Activated T-helper 1 cell treated with anti-CD3 and anti-CD28 coated beads, Interleukin-12 subunit alpha, Interleukin-12 subunit beta, Interleukin-2, Interleukin-4 antibody, amounts not matched to agents 30 ng/mL and 10 ng/mL and 1 ng/mL, durations not matched to agents 14 hours and 24 hours and 36 hours (primary cell): ENCODE measurements at regions not wholly inside any gene's neighbourhood (a gene's known extent, or its start where the extent isn't known, plus 50 kb on each side); places are given as distances from the start of the nearest gene placed in this dataset.

Experiments used
- DNase-seq: peaks from one replicate; pipeline ENCODE4 v3.0.0; 2021; ENCODE audit warnings: low spot score
- H3K27ac Mint-ChIP-seq: one replicate; pipeline ENCODE4 v1.8.0; 2021; ENCODE audit warnings: mild to moderate bottlenecking, mixed read lengths
- H3K27me3 Mint-ChIP-seq: one replicate; pipeline ENCODE4 v1.8.0; 2022; ENCODE audit warnings: mild to moderate bottlenecking, moderate library complexity, mixed read lengths; ENCODE audit not compliant: insufficient read depth
- H3K36me3 Mint-ChIP-seq: one replicate; pipeline ENCODE4 v1.8.0; 2021; ENCODE audit warnings: low read depth, mixed read lengths
- H3K4me1 Mint-ChIP-seq: one replicate; pipeline ENCODE4 v1.8.0; 2021; ENCODE audit warnings: low read depth, mixed read lengths
- H3K4me3 Mint-ChIP-seq: one replicate; pipeline ENCODE4 v1.8.0; 2021; ENCODE audit warnings: mild to moderate bottlenecking, moderate library complexity, mixed read lengths
- H3K9me3 Mint-ChIP-seq: one replicate; pipeline ENCODE4 v1.8.0; 2021; ENCODE audit warnings: mixed read lengths
- intact Hi-C: fragments of 100-400 bp; cut with micrococcal nuclease; formaldehyde crosslinking; loops from one replicate; pipeline ENCODE4 v1.15.1; 2024

GRCh38 chr2:2640818-2641217, 309.7 kb upstream of the MYT1L start:
- Mint-ChIP-seq H3K27me3 (no peaks in the 10 kb centered on the region), H3K9me3 (no peaks in the 10 kb centered on the region), H3K4me3 (no peak overlapping the region), H3K4me1 (peaks cover under 1% of the 10 kb centered on the region), H3K36me3 (no peaks in the 10 kb centered on the region), H3K27ac (no peak overlapping the region)
- DNase-seq: no peak
- intact Hi-C loops: no loop called here

DNA sequence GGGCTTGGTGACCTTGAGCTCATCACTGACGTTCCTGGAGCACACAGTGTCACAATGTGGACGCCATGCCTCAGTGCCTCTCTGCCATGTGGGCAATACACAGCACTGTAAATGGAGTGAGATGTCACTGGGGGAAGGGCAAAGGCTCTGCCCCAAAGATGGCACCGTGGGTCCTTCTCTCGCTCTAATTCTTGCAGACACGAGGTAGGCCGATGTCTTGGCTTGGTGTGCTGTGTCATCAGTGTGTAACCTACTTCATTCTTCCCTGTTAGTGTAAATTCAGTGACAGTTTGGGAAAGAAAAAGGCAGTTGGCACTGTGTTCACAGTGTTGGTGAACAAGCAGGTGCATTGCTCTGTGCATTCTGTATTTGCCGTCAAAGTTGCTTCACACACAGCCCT, 309.3 kb upstream of the MYT1L start:
- Mint-ChIP-seq H3K27ac (no peak overlapping the region), H3K27me3 (no peaks in the 10 kb centered on the region), H3K4me3 (no peak overlapping the region)

GRCh38 chr2:2639251-2640139, 308.4 kb upstream of the MYT1L start:
- H3K36me3 Mint-ChIP-seq: no peaks in the 10 kb centered on the region
- DNase-seq: no peak
- H3K9me3 Mint-ChIP-seq: no peaks in the 10 kb centered on the region
- intact Hi-C loops: no loop called here
- no peaks in the 10 kb centered on the region for H3K4me1 Mint-ChIP-seq
- H3K27me3 Mint-ChIP-seq: no peaks in the 10 kb centered on the region
- no peak overlapping the region for H3K4me3 Mint-ChIP-seq
- H3K27ac Mint-ChIP-seq: no peak overlapping the region

More for the DNA sequence above, 309.3 kb upstream of the MYT1L start:
- Mint-ChIP-seq H3K9me3 (no peaks in the 10 kb centered on the region), H3K36me3 (no peaks in the 10 kb centered on the region), H3K4me1 (no peaks in the 10 kb centered on the region)
- no peak for DNase-seq
- intact Hi-C loops: no loop called here

GRCh38 chr2:2638547-2639220, 307.6 kb upstream of the MYT1L start:
- Mint-ChIP-seq H3K9me3 (no peaks in the 10 kb centered on the region), H3K27me3 (no peaks in the 10 kb centered on the region), H3K36me3 (no peaks in the 10 kb centered on the region)

DNA sequence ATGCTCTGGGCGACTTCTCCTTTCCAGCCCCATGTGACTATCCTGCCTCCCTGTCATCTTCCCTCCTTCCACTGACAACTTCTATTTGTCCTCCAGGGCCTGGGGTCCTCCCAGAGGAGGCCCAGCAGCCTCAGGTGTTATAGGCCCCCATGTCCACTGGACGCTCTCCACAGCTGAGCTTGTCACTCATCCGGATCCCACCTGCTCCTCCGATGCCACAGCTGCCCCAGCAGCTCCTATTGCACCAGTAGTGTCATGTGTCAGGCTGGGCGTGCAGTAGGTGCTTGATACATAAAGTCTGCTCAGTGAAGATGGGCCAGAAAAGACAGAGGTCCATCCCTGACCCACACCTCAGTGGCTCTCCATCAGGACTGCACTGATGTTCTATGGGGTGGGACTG, 305.7 kb upstream of the MYT1L start:
- no peak overlapping the region for H3K4me3 Mint-ChIP-seq
- no peak overlapping the region for H3K27ac Mint-ChIP-seq
- no peak for DNase-seq
- intact Hi-C loops: no loop called here
- H3K9me3 Mint-ChIP-seq: no peaks in the 10 kb centered on the region
- H3K36me3 Mint-ChIP-seq: no peaks in the 10 kb centered on the region
- no peaks in the 10 kb centered on the region for H3K4me1 Mint-ChIP-seq
- peaks cover 2% of the 10 kb centered on the region for H3K27me3 Mint-ChIP-seq

More at GRCh38 chr2:2638547-2639220, 307.6 kb upstream of the MYT1L start:
- Mint-ChIP-seq H3K27ac (no peak overlapping the region), H3K4me3 (no peak overlapping the region), H3K4me1 (no peaks in the 10 kb centered on the region)
- no peak for DNase-seq
- intact Hi-C loops: no loop called here

DNA sequence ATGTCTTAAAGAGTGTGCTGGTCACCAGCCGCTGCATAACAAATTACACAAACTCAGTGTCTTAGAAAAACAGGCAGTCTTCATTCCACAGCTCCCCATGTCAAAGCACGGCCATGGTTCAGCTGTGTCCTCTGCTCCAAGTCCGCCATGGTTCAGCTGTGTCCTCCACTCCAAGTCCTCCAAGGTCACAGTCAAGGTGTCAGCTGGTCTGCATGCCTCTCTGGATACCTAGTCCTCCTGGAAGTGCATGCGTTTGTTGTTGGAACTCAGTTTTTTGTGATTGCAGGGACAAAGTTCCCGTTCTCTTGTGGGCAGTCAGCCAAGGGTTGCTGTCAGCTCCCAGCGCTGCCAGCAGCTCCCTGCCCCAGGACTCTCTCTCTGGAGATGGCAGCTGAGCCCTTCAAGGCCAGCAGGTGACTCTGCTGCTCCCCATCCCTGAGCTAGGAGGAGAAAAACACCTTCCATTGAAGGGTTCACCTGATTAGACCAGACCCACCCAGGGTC, 304.0 kb upstream of the MYT1L start:
- H3K4me3 Mint-ChIP-seq: no peak overlapping the region
- H3K36me3 Mint-ChIP-seq: no peaks in the 10 kb centered on the region
- H3K27me3 Mint-ChIP-seq: peaks cover 4% of the 10 kb centered on the region
- H3K27ac Mint-ChIP-seq: no peak overlapping the region
- no peak for DNase-seq
- no peaks in the 10 kb centered on the region for H3K4me1 Mint-ChIP-seq
- no peaks in the 10 kb centered on the region for H3K9me3 Mint-ChIP-seq
- intact Hi-C loops: no loop called here

DNA sequence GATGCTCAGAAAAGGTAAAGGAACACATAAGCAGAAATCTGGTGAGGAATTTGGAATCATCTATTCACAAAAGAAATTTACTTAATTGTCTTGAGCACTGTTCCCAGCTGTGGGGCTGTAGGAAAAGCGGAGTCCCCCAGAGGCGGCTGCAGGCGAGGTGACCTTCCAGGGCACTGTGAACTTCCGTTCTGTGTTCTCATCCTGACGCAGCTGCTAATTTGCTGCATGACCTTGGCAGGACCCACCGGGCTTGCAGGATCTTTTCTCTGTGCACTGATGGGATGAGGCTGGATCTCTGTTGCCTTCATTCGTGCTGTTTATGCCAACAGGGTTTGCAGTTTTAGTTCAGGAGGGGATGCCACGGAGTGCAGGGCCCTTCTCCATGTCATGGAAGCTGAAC, 301.9 kb upstream of the MYT1L start:
- no peak for DNase-seq
- Mint-ChIP-seq H3K27me3 (peaks cover 4% of the 10 kb centered on the region), H3K36me3 (no peaks in the 10 kb centered on the region), H3K4me1 (no peaks in the 10 kb centered on the region), H3K9me3 (no peaks in the 10 kb centered on the region), H3K27ac (no peak overlapping the region), H3K4me3 (no peak overlapping the region)
- intact Hi-C loops: no loop called here

DNA sequence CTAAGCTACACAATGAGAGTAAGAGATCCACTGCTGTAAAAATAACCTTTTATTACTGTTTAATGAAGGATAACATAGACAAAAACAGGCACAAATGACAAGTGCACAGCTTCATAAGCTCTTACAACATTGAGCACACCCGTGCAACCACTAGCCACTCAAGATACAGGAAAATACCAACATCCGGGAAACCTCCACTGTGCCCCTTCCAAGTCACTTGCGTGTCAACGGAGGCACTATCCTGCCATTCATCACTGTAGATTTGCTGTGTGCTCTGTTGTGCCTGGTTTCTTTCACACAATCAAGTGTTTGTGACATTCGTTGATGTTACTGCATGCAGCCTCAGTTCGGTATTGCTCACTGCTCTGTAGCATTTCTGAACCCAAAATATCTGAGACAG, 292.9 kb upstream of the MYT1L start:
- no peak for DNase-seq
- Mint-ChIP-seq H3K27ac (no peak overlapping the region), H3K27me3 (peaks cover 2% of the 10 kb centered on the region), H3K4me1 (no peaks in the 10 kb centered on the region), H3K4me3 (no peak overlapping the region), H3K36me3 (no peaks in the 10 kb centered on the region), H3K9me3 (no peaks in the 10 kb centered on the region)
- intact Hi-C loops: no loop called here

GRCh38 chr2:2621855-2622254, 290.8 kb upstream of the MYT1L start:
- no peaks in the 10 kb centered on the region for H3K36me3 Mint-ChIP-seq
- no peak for DNase-seq
- H3K9me3 Mint-ChIP-seq: no peaks in the 10 kb centered on the region
- no peak overlapping the region for H3K27ac Mint-ChIP-seq
- H3K27me3 Mint-ChIP-seq: peaks cover under 1% of the 10 kb centered on the region
- intact Hi-C loops: no loop called here
- no peaks in the 10 kb centered on the region for H3K4me1 Mint-ChIP-seq
- no peak overlapping the region for H3K4me3 Mint-ChIP-seq

- H3K36me3 Mint-ChIP-seq: no peaks in the 10 kb centered on the region
- no peak overlapping the region for H3K4me3 Mint-ChIP-seq
- no peak for DNase-seq
- H3K9me3 Mint-ChIP-seq: no peaks in the 10 kb centered on the region
- H3K27ac Mint-ChIP-seq: no peak overlapping the region
- no peaks in the 10 kb centered on the region for H3K4me1 Mint-ChIP-seq
- intact Hi-C loops: no loop called here
- peaks cover 6% of the 10 kb centered on the region for H3K27me3 Mint-ChIP-seq
Measured at GRCh38 chr2:2620604-2621003, 289.5 kb upstream of the MYT1L start.

GRCh38 chr2:2619995-2620394, 288.9 kb upstream of the MYT1L start:
- Mint-ChIP-seq H3K4me3 (no peak overlapping the region), H3K4me1 (no peaks in the 10 kb centered on the region), H3K36me3 (no peaks in the 10 kb centered on the region), H3K27me3 (peaks cover 6% of the 10 kb centered on the region), H3K27ac (no peak overlapping the region), H3K9me3 (no peaks in the 10 kb centered on the region)
- intact Hi-C loops: no loop called here
- DNase-seq: no peak

DNA sequence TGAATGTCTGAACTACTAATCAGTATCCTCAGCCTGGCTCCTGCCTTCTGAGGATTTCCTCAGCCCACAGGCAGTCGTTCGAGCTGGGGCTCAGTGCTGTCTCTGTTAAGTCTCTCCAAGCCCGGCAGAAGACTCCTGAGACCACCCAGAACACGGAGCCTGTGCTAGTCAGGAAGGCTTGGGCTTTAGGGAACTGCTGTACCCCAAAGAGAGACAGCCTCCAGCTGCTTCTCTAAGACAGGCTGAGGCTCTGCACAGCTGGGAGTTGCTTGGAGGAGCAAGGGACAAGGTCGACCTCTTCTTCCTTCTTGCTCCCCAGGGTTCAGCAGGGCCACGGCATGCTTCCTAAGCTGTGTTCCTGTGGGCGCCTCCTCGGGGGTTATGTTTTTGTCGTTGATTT, 283.4 kb upstream of the MYT1L start:
- no peak for DNase-seq
- Mint-ChIP-seq H3K27me3 (peaks cover 6% of the 10 kb centered on the region), H3K4me3 (no peak overlapping the region), H3K4me1 (peaks cover 5% of the 10 kb centered on the region), H3K9me3 (peaks cover 10% of the 10 kb centered on the region), H3K27ac (no peak overlapping the region), H3K36me3 (peaks cover 4% of the 10 kb centered on the region)
- intact Hi-C loops: loop anchor here (5.0 kb wide), 1 partner anchor 608 kb away; no protein-coding TSS in a partner anchor
